A549 (cell line): ENCODE measurements at regions not wholly inside any gene's neighbourhood (a gene's known extent, or its start where the extent isn't known, plus 50 kb on each side); places are given as distances from the start of the nearest gene placed in this dataset.
A peak's percentile ranks its signal among the peaks of the same experiment; 100 is the strongest.

Experiments used
- ATAC-seq, 2 experiments: fragments of 200-7000 bp in 1 of 2; fragments of >200 bp in 1 of 2; cut with Nextera tagmentation in 1 of 2; cut with Tn5 transposase in 1 of 2; 3 replicates each; pipeline versions ENCODE4 v1.8.0 to v1.9.1; 2018 to 2020; ENCODE audit warnings: mild to moderate bottlenecking in 1 of 2, moderate library complexity in 1 of 2
- CTCF ChIA-PET: fragments of 300-600 bp; sonication (Branson Sonifier 250); formaldehyde crosslinking; extraction: SDS; loops from one replicate; lab custom pipeline; 2021; ENCODE audit warnings: antibody characterized with exemption, inconsistent platforms; lab: Yijun Ruan, JAX
- POLR2A ChIA-PET: fragments of 350-600 bp; formaldehyde crosslinking; extraction: SDS; loops from one replicate; lab custom pipeline; 2021; ENCODE audit warnings: antibody characterized with exemption, inconsistent platforms; lab: Yijun Ruan, JAX
- DNase-seq, 2 experiments: peaks; one replicate each; pipeline versions ENCODE4 v3.0.0 to v3.0.0-alpha.2; 2011 to 2016; ENCODE audit warnings: low read depth in 1 of 2, low spot score in 1 of 2
- FAIRE-seq: peaks from 2 replicates; lab custom pipeline; 2011; peaks lifted over from hg19 to GRCh38; lab: Jason Lieb, UNC
- H3K27ac ChIP-seq, 2 experiments: fragments of >200 bp; sonication (Bioruptor Twin); formaldehyde crosslinking; 3 replicates each; pipeline ENCODE4 v1.5.1; 2016 to 2017
- H3K4me1 ChIP-seq: fragments of >200 bp; sonication (Bioruptor Twin); formaldehyde crosslinking; 3 replicates; pipeline ENCODE4 v1.6.1; 2016
- H3K4me2 ChIP-seq: fragments of >200 bp; sonication (Bioruptor Twin); formaldehyde crosslinking; 3 replicates; pipeline ENCODE4 v1.6.1; 2016
- H3K4me3 ChIP-seq: fragments of >200 bp; sonication (Bioruptor Twin); formaldehyde crosslinking; 3 replicates; pipeline ENCODE4 v1.5.1; 2016
- H3K9me3 ChIP-seq: fragments of >200 bp; sonication (Bioruptor Twin); formaldehyde crosslinking; 3 replicates; pipeline ENCODE4 v1.6.1; 2016
- CBX8 ChIP-seq: fragments of 200-600 bp; sonication (generic); IDR thresholded peaks from 2 replicates; pipeline ENCODE4 v1.6.1; 2016
- CHD2 ChIP-seq: fragments of 150-350 bp; IDR thresholded peaks from 2 replicates; pipeline ENCODE4 v1.6.1; 2014; ENCODE audit warnings: low read length; ENCODE audit not compliant: partially characterized antibody
- CHD4 ChIP-seq: fragments of 200-600 bp; sonication (generic); IDR thresholded peaks from 2 replicates; pipeline ENCODE4 v1.6.1; 2016; ENCODE audit warnings: antibody characterized with exemption, mild to moderate bottlenecking, borderline replicate concordance
- CTCF ChIP-seq: fragments of >200 bp; sonication (Bioruptor Twin); formaldehyde crosslinking; IDR thresholded peaks from 3 replicates; pipeline ENCODE4 v1.5.1; 2016
- E2F6 ChIP-seq: IDR thresholded peaks from 2 replicates; pipeline ENCODE4 v1.6.1; 2012; ENCODE audit warnings: low read depth, borderline replicate concordance
- EP300 ChIP-seq, 2 experiments: fragments of >200 bp; sonication (Bioruptor Twin); formaldehyde crosslinking; IDR thresholded peaks; 2 replicates in 1 of 2; 3 replicates in 1 of 2; pipeline ENCODE4 v1.6.1; 2016 to 2017
- ESRRA ChIP-seq: fragments of 150-350 bp; IDR thresholded peaks from 2 replicates; pipeline ENCODE4 v1.6.1; 2014; ENCODE audit warnings: mild to moderate bottlenecking, low read length, borderline replicate concordance
- FOSL2 ChIP-seq, 2 experiments: fragments of 450-650 bp in 1 of 2; fragments of >200 bp in 1 of 2; sonication (Bioruptor Twin) in 1 of 2; formaldehyde crosslinking; IDR thresholded peaks; 2 replicates each; pipeline versions ENCODE4 v1.5.0 to v1.6.1; 2016 to 2020; ENCODE audit warnings: mild to moderate bottlenecking in 1 of 2, moderate library complexity in 1 of 2
- FOXS1 ChIP-seq: fragments of 250-450 bp; sonication (Bioruptor Pico); IDR thresholded peaks from 2 replicates; pipeline ENCODE4 v1.5.0; 2020; ENCODE audit warnings: mild to moderate bottlenecking, moderate library complexity
- HDAC2 ChIP-seq: fragments of 200-600 bp; sonication (generic); IDR thresholded peaks from 2 replicates; pipeline ENCODE4 v1.6.1; 2016
- HEYL ChIP-seq: fragments of 250-450 bp; sonication (Bioruptor Pico); IDR thresholded peaks from 2 replicates; pipeline ENCODE4 v1.8.0; 2021; ENCODE audit warnings: mild to moderate bottlenecking, moderate library complexity
- HOXB5 ChIP-seq: fragments of 250-450 bp; sonication (Bioruptor Pico); IDR thresholded peaks from 2 replicates; pipeline ENCODE4 v1.5.0; 2020; ENCODE audit warnings: mild to moderate bottlenecking, moderate library complexity
- JUN ChIP-seq, 2 experiments: fragments of >200 bp; sonication (Bioruptor Twin); formaldehyde crosslinking; IDR thresholded peaks; 2 replicates in 1 of 2; 3 replicates in 1 of 2; pipeline ENCODE4 v1.6.1; 2016 to 2017
- JUNB ChIP-seq: fragments of >200 bp; sonication (Bioruptor Twin); formaldehyde crosslinking; IDR thresholded peaks from 2 replicates; pipeline ENCODE4 v1.6.1; 2016
- KDM5A ChIP-seq: fragments of 200-600 bp; sonication (generic); IDR thresholded peaks from 2 replicates; pipeline ENCODE4 v1.6.1; 2016; ENCODE audit warnings: antibody characterized with exemption, mild to moderate bottlenecking
- MYC ChIP-seq: IDR thresholded peaks from 2 replicates; pipeline ENCODE4 v1.6.1; 2012; ENCODE audit warnings: mild to moderate bottlenecking, inconsistent platforms, low read length, improper control_type of control experiment, borderline replicate concordance
- NFE2L2 ChIP-seq: fragments of 150-350 bp; conservative IDR thresholded peaks from 2 replicates; pipeline ENCODE4 v1.6.1; 2014; ENCODE audit warnings: low read length
- NPAS2 ChIP-seq: fragments of 250-450 bp; sonication (Bioruptor Pico); IDR thresholded peaks from 2 replicates; pipeline ENCODE4 v1.8.0; 2022; ENCODE audit warnings: mild to moderate bottlenecking, moderate library complexity, borderline replicate concordance
- NR3C1 ChIP-seq: fragments of >200 bp; sonication (Bioruptor Twin); formaldehyde crosslinking; IDR thresholded peaks from 3 replicates; pipeline ENCODE4 v1.6.1; 2017
- PHF8 ChIP-seq: fragments of 200-600 bp; sonication (generic); IDR thresholded peaks from 2 replicates; pipeline ENCODE4 v1.6.1; 2016; ENCODE audit warnings: low read depth, mild to moderate bottlenecking, antibody characterized with exemption, moderate library complexity, borderline replicate concordance
- POLR2A ChIP-seq: IDR thresholded peaks from 2 replicates; pipeline ENCODE4 v1.6.1; 2012; ENCODE audit warnings: mild to moderate bottlenecking, low read length
- RFX5 ChIP-seq: fragments of 450-650 bp; IDR thresholded peaks from 2 replicates; pipeline ENCODE4 v1.7.1; 2014; ENCODE audit warnings: antibody characterized with exemption, mild to moderate bottlenecking, moderate library complexity
- TFCP2L1 ChIP-seq: fragments of 250-450 bp; sonication (Bioruptor Pico); IDR thresholded peaks from 2 replicates; pipeline ENCODE4 v1.5.0; 2021; ENCODE audit warnings: mild to moderate bottlenecking
- TP53 ChIP-seq: fragments of 250-450 bp; sonication (Bioruptor Pico); IDR thresholded peaks from 2 replicates; pipeline ENCODE4 v1.5.0; 2021; ENCODE audit warnings: mild to moderate bottlenecking, moderate library complexity
- whole genome bisulfite sequencing: methylation state at CpG from one replicate; pipeline ENCODE4 v1.1.6; 2017; ENCODE audit errors: missing lambda C conversion rate; 5-methylcytosine and 5-hydroxymethylcytosine counted together

GRCh38 chr3:159850481-159850880, 138.2 kb upstream of the IL12A start:
- H3K9me3 ChIP-seq, result no peaks in the 10 kb centered on the region
- TF ChIP-seq CTCF, result no peak
- no peak for TF ChIP-seq HEYL (CRISPR knock-in tag)
- no peak for TF ChIP-seq TP53
- no peak for TF ChIP-seq MYC
- TF ChIP-seq TFCP2L1 (CRISPR knock-in tag), result no peak
- no peak for TF ChIP-seq NR3C1
- no peak for TF ChIP-seq CBX8
- TF ChIP-seq CHD2, result no peak
- TF ChIP-seq ESRRA, result no peak
- TF ChIP-seq RFX5, result no peak
- no peak for TF ChIP-seq CHD4
- no peak for TF ChIP-seq HDAC2
- no peak for TF ChIP-seq JUN (IDR thresholded peaks at IDR 0.05)
- TF ChIP-seq NPAS2 (CRISPR knock-in tag), result no peak
- H3K4me2 ChIP-seq, result no peak overlapping the region
- WGBS, result 68% methylated on average over 4 of the region's 4 CpGs
- ChIA-PET CTCF (interaction anchor here (0.8 to 4.3 kb wide), 6 partner anchors 17 to 156 kb away, joined by 3 to 17 read pairs (median 4); no protein-coding TSS in a partner anchor), POLR2A (no interaction called here)
- no peak overlapping the region for H3K27ac ChIP-seq
- H3K4me3 ChIP-seq, result no peak overlapping the region
- ATAC-seq, result no peak
- FAIRE-seq, result no peak
- H3K4me1 ChIP-seq, result peaks cover 50% of the 10 kb centered on the region
- DNase-seq, result no peak

- ChIA-PET CTCF (interaction anchor here (1.1 to 4.0 kb wide), 6 partner anchors 22 to 154 kb away, joined by 3 to 18 read pairs (median 4); partner anchors contain the start of gene IL12A), POLR2A (interaction anchor here (0.6 kb wide), 1 partner anchor 27 kb away, joined by 3 read pairs; no protein-coding TSS in a partner anchor)
- 63% methylated on average over 2 of the region's 2 CpGs for WGBS
- Histone ChIP-seq H3K9me3 (no peaks in the 10 kb centered on the region), H3K4me3 (no peak overlapping the region), H3K4me2 (peak overlapping the region; percentile 64), H3K4me1 (peaks cover 45% of the 10 kb centered on the region), H3K27ac (peak overlapping the region; percentile 51 to 80; a peak in 4 of 6 replicates)
- FAIRE-seq (no peak), ATAC-seq (no peak), DNase-seq (no peak)
- TF ChIP-seq EP300 (IDR thresholded peaks at IDR 0.05) (no peak), NFE2L2 (no peak), PHF8 (no peak), FOSL2 (IDR thresholded peaks at IDR 0.05) (no peak), FOSL2 (CRISPR knock-in tag; IDR thresholded peaks at IDR 0.05) (no peak), POLR2A (no peak), HOXB5 (CRISPR knock-in tag) (no peak), KDM5A (no peak), ESRRA (no peak), JUNB (no peak), E2F6 (no peak), NPAS2 (CRISPR knock-in tag) (no peak), FOXS1 (CRISPR knock-in tag) (no peak)
Measured at GRCh38 chr3:159852266-159852665, 136.4 kb upstream of the IL12A start.
